ENCODE measurements at regions not wholly inside any gene's neighbourhood (a gene's known extent, or its start where the extent isn't known, plus 50 kb on each side); places are given as distances from the start of the nearest gene placed in this dataset.

- no peak for TF ChIP-seq SIN3A (IDR thresholded peaks at IDR 0.05; ENCODE audit: low read depth, low read length)
- TF ChIP-seq, protein P1, sequence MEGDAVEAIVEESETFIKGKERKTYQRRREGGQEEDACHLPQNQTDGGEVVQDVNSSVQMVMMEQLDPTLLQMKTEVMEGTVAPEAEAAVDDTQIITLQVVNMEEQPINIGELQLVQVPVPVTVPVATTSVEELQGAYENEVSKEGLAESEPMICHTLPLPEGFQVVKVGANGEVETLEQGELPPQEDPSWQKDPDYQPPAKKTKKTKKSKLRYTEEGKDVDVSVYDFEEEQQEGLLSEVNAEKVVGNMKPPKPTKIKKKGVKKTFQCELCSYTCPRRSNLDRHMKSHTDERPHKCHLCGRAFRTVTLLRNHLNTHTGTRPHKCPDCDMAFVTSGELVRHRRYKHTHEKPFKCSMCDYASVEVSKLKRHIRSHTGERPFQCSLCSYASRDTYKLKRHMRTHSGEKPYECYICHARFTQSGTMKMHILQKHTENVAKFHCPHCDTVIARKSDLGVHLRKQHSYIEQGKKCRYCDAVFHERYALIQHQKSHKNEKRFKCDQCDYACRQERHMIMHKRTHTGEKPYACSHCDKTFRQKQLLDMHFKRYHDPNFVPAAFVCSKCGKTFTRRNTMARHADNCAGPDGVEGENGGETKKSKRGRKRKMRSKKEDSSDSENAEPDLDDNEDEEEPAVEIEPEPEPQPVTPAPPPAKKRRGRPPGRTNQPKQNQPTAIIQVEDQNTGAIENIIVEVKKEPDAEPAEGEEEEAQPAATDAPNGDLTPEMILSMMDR (IDR thresholded peaks at IDR 0.05 in 2 of 3, conservative IDR thresholded peaks at IDR 0.05 in 1 of 3; ENCODE audit: control insufficient read depth in 2 of 3, extremely low read depth in 1 of 3, insufficient read depth in 1 of 3, low read depth in 3 of 3, low read length in 3 of 3): no peak
- TF ChIP-seq CREB1 (IDR thresholded peaks at IDR 0.05; ENCODE audit: low read depth): no peak
- no peak for TF ChIP-seq ZSCAN29 (IDR thresholded peaks at IDR 0.05)
- no peak for TF ChIP-seq HDAC2 (IDR thresholded peaks at IDR 0.05)
- no peak for TF ChIP-seq POLR2A (IDR thresholded peaks at IDR 0.05; ENCODE audit: low read depth, low read length)
Observed at GRCh38 chr1:88566615-88567387, 117.3 kb upstream of the PKN2 start.

Data from GM12878 (cell line).